ENCODE measurements at regions not wholly inside any gene's neighbourhood (a gene's known extent, or its start where the extent isn't known, plus 50 kb on each side); places are given as distances from the start of the nearest gene placed in this dataset.

GRCh38 chr2:175624785-175625184 is 377.3 kb downstream of the LNPK start:
- no peaks in the 10 kb centered on the region for H3K36me3 Mint-ChIP-seq (ENCODE audit: low read depth, unreplicated experiment)
- Histone ChIP-seq H3K9me3 (ENCODE audit: insufficient read depth, low read depth, low read length) (peaks cover 3% of the 10 kb centered on the region), H2AFZ (ENCODE audit: low read depth, low read length) (no peak overlapping the region), H3K4me1 (ENCODE audit: insufficient read depth, low read length) (no peaks in the 10 kb centered on the region), H3K4me2 (ENCODE audit: low read length) (no peak overlapping the region), H3K36me3 (ENCODE audit: insufficient read depth, low read length) (no peaks in the 10 kb centered on the region), H3K27me3 (ENCODE audit: insufficient read depth, low read length) (no peaks in the 10 kb centered on the region), H4K20me1 (ENCODE audit: insufficient read depth, low read length) (no peaks in the 10 kb centered on the region), H3K9ac (ENCODE audit: low read length) (no peak overlapping the region), H3K27ac (ENCODE audit: low read depth, low read length) (no peak overlapping the region), H3K4me3 (ENCODE audit: insufficient read depth, low read depth, low read length) (no peak overlapping the region), H3K79me2 (ENCODE audit: insufficient read depth, low read length) (no peaks in the 10 kb centered on the region)
- FAIRE-seq (no peak), DNase-seq (ENCODE audit: low read depth) (no peak)
- no peak overlapping the region for H3K4me3 Mint-ChIP-seq (ENCODE audit: unreplicated experiment)
- H3K4me1 Mint-ChIP-seq (ENCODE audit: low read depth, unreplicated experiment): no peaks in the 10 kb centered on the region
- peaks cover 4% of the 10 kb centered on the region for H3K9me3 Mint-ChIP-seq (ENCODE audit: unreplicated experiment)
- no peak for TF ChIP-seq EZH2 (IDR thresholded peaks at IDR 0.05; ENCODE audit: insufficient read depth, low read length)
- TF ChIP-seq CTCF (IDR thresholded peaks at IDR 0.05; ENCODE audit: insufficient read depth, low read depth, low read length): no peak
- H3K27me3 Mint-ChIP-seq (ENCODE audit: low read depth, unreplicated experiment): peaks cover 4% of the 10 kb centered on the region
- H3K27ac Mint-ChIP-seq (ENCODE audit: unreplicated experiment): no peak overlapping the region

DNA sequence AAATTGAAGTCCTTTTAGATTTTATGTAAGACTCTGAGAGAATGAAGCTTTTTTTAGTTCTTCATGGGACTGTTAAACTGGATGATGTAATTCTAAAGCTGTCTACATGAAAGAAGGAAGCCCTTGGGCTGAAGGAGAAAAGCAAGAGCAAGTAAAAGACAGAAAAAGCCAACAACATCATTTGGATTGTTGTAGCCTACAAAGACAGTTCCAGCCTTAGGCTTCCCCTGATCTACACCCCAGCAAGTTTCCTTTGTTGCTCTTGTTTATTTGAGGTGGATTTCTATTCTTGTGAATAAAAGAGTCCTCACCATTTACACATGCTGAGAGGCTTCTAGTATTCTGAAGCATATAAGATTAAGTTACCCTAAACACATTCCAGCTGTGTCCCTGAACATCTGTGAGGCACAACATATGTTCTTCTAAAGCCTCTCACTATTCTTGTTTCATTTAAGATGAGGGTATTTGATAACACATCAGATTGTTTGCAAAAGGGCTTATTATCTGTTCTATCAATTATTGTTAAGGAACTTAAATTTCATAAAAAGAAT is 377.8 kb downstream of the LNPK start:
- no peak overlapping the region for H3K4me3 Mint-ChIP-seq (ENCODE audit: unreplicated experiment)
- FAIRE-seq (no peak), DNase-seq (ENCODE audit: low read depth) (no peak)
- no peak overlapping the region for H3K27ac Mint-ChIP-seq (ENCODE audit: unreplicated experiment)
- H3K4me2 ChIP-seq (ENCODE audit: low read length): no peak overlapping the region
- TF ChIP-seq EZH2 (IDR thresholded peaks at IDR 0.05; ENCODE audit: insufficient read depth, low read length) (no peak), CTCF (IDR thresholded peaks at IDR 0.05; ENCODE audit: insufficient read depth, low read depth, low read length) (no peak)
- no peaks in the 10 kb centered on the region for H3K4me1 Mint-ChIP-seq (ENCODE audit: low read depth, unreplicated experiment)
- H3K36me3 Mint-ChIP-seq (ENCODE audit: low read depth, unreplicated experiment): no peaks in the 10 kb centered on the region
- no peaks in the 10 kb centered on the region for H4K20me1 ChIP-seq (ENCODE audit: insufficient read depth, low read length)
- no peak overlapping the region for H3K27ac ChIP-seq (ENCODE audit: low read depth, low read length)
- H3K9me3 Mint-ChIP-seq (ENCODE audit: unreplicated experiment): peaks cover 4% of the 10 kb centered on the region
- no peak overlapping the region for H2AFZ ChIP-seq (ENCODE audit: low read depth, low read length)
- H3K9ac ChIP-seq (ENCODE audit: low read length): no peak overlapping the region
- H3K4me1 ChIP-seq (ENCODE audit: insufficient read depth, low read length): no peaks in the 10 kb centered on the region
- H3K36me3 ChIP-seq (ENCODE audit: insufficient read depth, low read length): no peaks in the 10 kb centered on the region
- H3K27me3 ChIP-seq (ENCODE audit: insufficient read depth, low read length): no peaks in the 10 kb centered on the region
- peaks cover 3% of the 10 kb centered on the region for H3K9me3 ChIP-seq (ENCODE audit: insufficient read depth, low read depth, low read length)
- H3K79me2 ChIP-seq (ENCODE audit: insufficient read depth, low read length): no peaks in the 10 kb centered on the region
- H3K27me3 Mint-ChIP-seq (ENCODE audit: low read depth, unreplicated experiment): peaks cover 4% of the 10 kb centered on the region
- H3K4me3 ChIP-seq (ENCODE audit: insufficient read depth, low read depth, low read length): no peak overlapping the region

DNA sequence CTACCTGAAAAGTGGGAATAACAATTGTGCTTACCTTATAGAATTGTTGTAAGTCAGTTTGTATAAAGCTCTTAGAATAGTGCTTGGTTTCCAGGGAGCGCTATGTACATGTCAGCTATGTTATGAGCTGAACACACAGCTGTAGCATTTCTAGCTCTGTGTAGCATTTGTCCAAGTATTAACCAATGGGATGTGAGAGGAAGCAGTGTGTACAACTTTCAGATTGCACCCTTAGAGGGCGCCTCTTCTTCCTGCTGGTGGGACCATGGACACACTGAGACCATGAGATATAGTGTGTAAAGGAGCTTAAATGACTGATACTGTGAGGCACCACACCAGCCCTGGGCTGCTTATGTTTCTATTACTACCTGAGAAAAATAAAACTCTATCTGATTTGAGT is 380.2 kb downstream of the LNPK start:
- Mint-ChIP-seq H3K4me1 (ENCODE audit: low read depth, unreplicated experiment) (no peaks in the 10 kb centered on the region), H3K27ac (ENCODE audit: unreplicated experiment) (no peak overlapping the region), H3K27me3 (ENCODE audit: low read depth, unreplicated experiment) (peaks cover 4% of the 10 kb centered on the region), H3K4me3 (ENCODE audit: unreplicated experiment) (no peak overlapping the region), H3K36me3 (ENCODE audit: low read depth, unreplicated experiment) (no peaks in the 10 kb centered on the region), H3K9me3 (ENCODE audit: unreplicated experiment) (peaks cover 5% of the 10 kb centered on the region)
- Histone ChIP-seq H2AFZ (ENCODE audit: low read depth, low read length) (no peak overlapping the region), H3K4me3 (ENCODE audit: insufficient read depth, low read depth, low read length) (no peak overlapping the region), H3K27me3 (ENCODE audit: insufficient read depth, low read length) (no peaks in the 10 kb centered on the region), H3K4me1 (ENCODE audit: insufficient read depth, low read length) (no peaks in the 10 kb centered on the region), H3K27ac (ENCODE audit: low read depth, low read length) (no peak overlapping the region), H4K20me1 (ENCODE audit: insufficient read depth, low read length) (no peaks in the 10 kb centered on the region), H3K79me2 (ENCODE audit: insufficient read depth, low read length) (no peaks in the 10 kb centered on the region), H3K36me3 (ENCODE audit: insufficient read depth, low read length) (no peaks in the 10 kb centered on the region), H3K9me3 (ENCODE audit: insufficient read depth, low read depth, low read length) (no peaks in the 10 kb centered on the region), H3K4me2 (ENCODE audit: low read length) (no peak overlapping the region), H3K9ac (ENCODE audit: low read length) (no peak overlapping the region)
- DNase-seq (ENCODE audit: low read depth): no peak
- no peak for TF ChIP-seq EZH2 (IDR thresholded peaks at IDR 0.05; ENCODE audit: insufficient read depth, low read length)
- TF ChIP-seq CTCF (IDR thresholded peaks at IDR 0.05; ENCODE audit: insufficient read depth, low read depth, low read length): no peak
- no peak for FAIRE-seq
